ENCODE measurements at regions not wholly inside any gene's neighbourhood (a gene's known extent, or its start where the extent isn't known, plus 50 kb on each side); places are given as distances from the start of the nearest gene placed in this dataset.

GRCh38 chr21:22961258-22961657 is 1963.0 kb downstream of the NCAM2 start:
- no peak for FAIRE-seq

DNA sequence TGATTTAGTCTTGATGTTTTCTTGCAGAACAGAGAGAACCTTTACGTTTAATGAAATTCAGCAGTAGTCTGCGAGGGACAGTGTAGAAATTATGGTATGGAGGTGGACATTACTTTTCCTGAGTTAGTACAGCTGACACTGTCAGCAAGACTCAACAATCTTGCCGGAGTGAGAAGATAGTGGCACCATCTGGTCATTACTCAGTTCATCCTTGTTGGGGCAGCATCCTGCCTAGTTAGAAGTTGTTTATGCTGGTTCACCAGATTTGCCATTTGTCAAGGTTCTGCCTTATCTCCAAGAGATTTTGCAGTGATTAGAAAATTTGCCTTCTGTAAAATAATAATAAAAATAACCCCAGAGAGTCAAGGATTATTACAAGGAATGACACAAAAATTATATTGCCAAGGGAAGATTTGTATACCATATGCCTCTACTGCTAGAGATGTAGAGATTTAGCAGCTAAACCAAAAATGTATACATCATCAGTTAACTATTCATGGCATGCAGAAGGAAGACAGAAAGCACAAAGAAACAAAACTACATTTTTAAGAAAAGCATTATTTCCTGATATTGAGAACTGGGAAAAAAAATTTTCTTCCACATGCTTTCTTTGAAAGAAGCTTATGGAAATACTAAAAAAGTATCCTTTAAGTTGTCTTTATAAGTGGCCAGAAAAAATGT is 1967.4 kb downstream of the NCAM2 start:
- FAIRE-seq: no peak

- FAIRE-seq: no peak
These were observed 1983.6 kb downstream of the NCAM2 start for GRCh38 chr21:22981819-22982218.

DNA sequence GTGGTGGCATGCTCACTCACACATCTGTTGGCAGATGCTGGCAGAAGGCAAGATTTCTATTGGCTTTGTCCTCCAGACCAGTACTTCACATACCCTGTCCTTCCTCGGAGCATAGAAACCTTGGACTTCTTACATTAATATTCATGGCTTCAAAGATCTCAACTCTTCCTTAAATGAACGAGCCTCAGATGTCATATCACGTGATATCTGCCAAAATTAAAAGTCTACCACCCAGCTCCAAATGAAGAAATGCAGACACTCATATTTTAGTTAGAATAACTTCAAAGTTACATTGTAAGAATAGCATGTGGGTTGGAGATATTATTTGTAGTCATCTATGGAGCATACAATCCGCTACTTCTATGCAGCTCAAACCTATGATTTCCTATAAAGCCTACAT is 1994.9 kb downstream of the NCAM2 start:
- no peak for FAIRE-seq

- FAIRE-seq: no peak
These were observed 1995.8 kb downstream of the NCAM2 start for GRCh38 chr21:22993822-22994574.

DNA sequence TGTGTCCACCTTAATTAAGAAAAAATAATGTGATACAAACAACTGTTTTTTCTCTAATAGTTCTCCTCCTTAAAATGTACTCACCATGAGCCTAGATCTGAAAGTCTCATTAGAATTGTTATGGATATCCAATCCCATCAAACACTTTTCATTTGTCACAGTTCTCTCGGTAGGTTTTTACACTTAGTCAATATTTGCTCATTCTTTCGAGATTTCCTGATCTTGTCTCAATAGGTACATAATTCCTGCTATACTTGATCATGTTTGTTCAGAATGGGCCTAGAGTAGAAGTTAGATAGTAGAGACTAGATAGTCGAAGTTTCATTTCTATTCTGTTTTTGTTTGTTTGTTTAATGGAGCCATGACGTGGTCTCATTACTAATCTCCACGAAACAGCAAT is 2005.7 kb downstream of the NCAM2 start:
- FAIRE-seq: no peak

GRCh38 chr21:23008601-23009202 is 2010.5 kb downstream of the NCAM2 start:
- FAIRE-seq: no peak

GRCh38 chr21:23009360-23009759 is 2011.2 kb downstream of the NCAM2 start:
- no peak for FAIRE-seq

GRCh38 chr21:23014021-23014420 is 2015.8 kb downstream of the NCAM2 start:
- FAIRE-seq: no peak

DNA sequence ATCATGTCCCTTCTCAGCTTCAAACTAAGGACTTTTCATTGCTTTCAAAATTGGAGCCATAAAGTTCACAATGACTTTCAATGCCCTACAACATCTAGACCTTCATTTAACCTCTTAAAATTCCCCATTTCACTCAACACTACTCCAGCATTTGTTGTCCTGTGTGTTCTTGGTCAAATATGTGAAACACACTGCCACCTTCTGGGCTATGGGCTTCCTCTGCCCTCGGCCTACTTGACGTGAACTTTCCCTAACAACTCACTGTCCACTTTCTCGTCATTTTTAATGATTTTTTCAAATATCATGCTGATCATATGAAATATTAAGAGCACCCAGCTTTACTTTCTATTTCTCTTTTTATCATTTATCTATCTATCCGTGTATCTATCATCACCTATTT is 2018.4 kb downstream of the NCAM2 start:
- no peak for FAIRE-seq

GRCh38 chr21:23017989-23018388 is 2019.8 kb downstream of the NCAM2 start:
- no peak for FAIRE-seq

- FAIRE-seq: no peak
These were observed 2022.8 kb downstream of the NCAM2 start for GRCh38 chr21:23020969-23021368.

- no peak for FAIRE-seq
These were observed 2023.3 kb downstream of the NCAM2 start for GRCh38 chr21:23021481-23021880.

DNA sequence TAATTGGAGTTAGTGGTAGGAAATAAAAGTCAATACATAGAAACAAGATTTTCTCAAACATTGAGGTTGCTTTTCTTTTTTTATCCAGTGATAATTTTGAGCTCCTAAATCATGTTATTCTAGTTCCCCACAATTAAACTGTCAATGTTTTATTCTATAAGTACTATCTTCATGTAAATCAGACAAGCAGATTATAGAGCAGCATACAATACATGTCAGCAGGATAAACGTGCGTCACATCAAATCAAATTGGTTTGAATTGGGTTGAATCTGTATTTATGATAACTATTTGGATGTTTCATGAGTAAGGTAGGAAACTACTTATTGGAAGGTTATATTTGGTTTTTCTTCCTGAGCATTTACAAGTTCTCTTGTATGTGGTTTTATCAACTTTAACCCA is 2028.7 kb downstream of the NCAM2 start:
- FAIRE-seq: no peak

- no peak for FAIRE-seq
These were observed 2041.6 kb downstream of the NCAM2 start for GRCh38 chr21:23039846-23040245.

- FAIRE-seq: no peak
These were observed 2047.7 kb downstream of the NCAM2 start for GRCh38 chr21:23045955-23046354.

DNA sequence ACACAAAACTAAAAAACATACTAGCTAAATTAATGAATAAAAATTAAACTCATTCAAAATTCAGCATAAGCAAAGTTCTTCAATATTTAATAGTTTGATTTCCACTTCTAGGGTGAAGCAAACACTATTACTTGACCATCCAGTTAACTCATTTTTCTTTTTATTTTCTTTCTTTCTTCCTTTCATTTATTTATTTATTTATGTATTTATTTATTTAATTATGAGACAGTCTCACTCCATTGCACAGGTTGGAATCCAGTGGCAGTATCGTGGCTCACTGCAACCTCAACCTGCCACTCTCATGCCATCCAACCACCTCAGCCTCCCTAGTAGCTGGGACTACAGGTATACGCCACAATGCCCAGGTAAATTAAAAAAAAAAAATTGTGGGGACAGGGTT is 2069.5 kb downstream of the NCAM2 start:
- FAIRE-seq: no peak

DNA sequence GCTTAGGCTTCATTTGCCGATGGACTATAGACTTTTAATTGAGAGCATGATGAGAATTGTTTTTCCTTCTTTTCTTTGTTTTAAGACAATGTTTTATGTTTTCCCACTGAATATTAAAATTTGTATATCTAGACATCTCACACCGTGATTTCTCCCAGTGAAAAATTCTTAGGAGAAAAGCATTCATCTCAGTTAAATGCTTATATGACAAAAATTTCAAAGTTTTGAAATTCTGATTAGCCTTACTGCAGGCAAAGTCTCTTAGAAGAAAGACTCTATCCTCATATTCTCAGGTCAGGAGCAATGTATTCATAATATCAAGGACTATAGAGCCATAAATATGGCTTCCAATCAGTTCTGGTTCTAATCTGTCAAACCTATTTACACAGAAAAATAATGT is 2085.0 kb downstream of the NCAM2 start:
- no peak for FAIRE-seq

GRCh38 chr21:23093259-23093658 is 2095.1 kb downstream of the NCAM2 start:
- FAIRE-seq: no peak

DNA sequence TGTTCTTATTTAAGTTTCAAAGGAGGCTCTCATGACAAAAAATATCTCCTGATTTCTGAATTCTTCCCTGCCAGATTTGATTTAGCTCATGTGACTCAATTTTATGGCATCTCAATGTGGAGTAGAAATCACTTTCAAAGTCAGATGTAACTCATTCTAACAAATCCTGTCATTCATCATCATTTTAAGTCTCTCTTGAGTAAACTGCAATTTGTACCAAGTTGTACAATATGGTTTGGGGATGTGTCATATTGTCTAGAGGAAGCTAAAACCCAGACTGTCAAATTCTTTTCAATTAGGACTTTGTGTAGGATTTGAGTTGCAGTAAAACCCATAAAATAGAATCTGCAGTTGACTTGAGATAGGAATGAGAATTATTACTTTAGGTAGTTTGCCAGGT is 2101.0 kb downstream of the NCAM2 start:
- FAIRE-seq: no peak

GRCh38 chr21:23101111-23101510 is 2102.9 kb downstream of the NCAM2 start:
- no peak for FAIRE-seq

- FAIRE-seq: no peak
These were observed 2110.3 kb downstream of the NCAM2 start for GRCh38 chr21:23108533-23108932.

DNA sequence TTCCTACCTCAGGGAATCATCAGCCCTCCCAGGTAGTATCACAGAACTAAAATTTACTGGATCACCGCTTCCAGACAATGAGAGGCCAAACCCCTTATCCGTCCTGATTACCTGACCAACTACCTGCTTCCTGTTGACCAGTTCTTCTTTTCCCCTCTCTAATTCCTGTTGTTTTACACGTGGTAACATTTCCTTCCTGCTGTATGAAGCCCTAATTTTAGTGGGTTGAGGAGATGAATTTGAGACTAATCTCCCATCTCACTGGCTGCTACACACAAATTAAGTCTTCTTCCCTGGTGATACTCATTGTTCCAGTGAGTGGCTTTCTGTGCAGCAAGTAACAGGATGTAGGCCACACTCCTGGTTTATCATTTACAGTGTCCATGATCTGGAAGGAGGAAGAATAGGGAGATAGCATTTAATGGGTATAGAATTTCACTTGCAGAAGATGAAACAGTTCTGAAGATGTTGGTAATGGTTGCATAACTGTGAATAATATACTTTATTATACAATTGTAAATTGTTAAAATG is 2112.9 kb downstream of the NCAM2 start:
- no peak for FAIRE-seq

DNA sequence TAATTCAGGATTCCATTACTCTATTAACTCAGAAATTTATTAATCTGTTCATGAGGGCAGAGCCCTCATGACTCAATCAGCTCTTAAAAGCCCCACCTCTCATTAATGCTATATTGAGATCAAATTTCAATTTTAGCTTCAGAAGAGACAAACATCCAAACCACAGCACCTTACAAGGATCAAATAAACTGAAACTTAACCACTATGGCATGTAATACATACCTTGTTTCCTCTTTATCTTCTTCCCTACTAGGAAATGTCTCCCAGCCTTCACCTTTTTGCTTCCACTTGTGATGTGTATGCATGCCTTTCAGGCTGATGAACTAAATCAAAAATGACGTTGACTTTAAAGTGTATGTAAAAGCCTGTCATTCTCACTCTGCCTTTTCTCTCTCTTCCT is 2121.3 kb downstream of the NCAM2 start:
- FAIRE-seq: no peak
